OCI-LY7 (cell line): ENCODE measurements at regions not wholly inside any gene's neighbourhood (a gene's known extent, or its start where the extent isn't known, plus 50 kb on each side); places are given as distances from the start of the nearest gene placed in this dataset.
"Not testable (repeated sequence)": the region's sequence is repeated elsewhere in the genome, so short reads cannot be mapped to it uniquely, and the experiment has no call there.

Experiments
- CTCF ChIP-seq: fragments of 200-600 bp; sonication (generic); conservative IDR thresholded peaks from 2 replicates; pipeline ENCODE4 v1.5.1; 2014; ENCODE audit warnings: mild to moderate bottlenecking, antibody characterized with exemption, low read length, moderate library complexity, mixed read lengths
- EZH2phosphoT487 ChIP-seq: fragments of 200-600 bp; sonication (generic); IDR thresholded peaks from 2 replicates; pipeline ENCODE4 v1.6.1; 2018; ENCODE audit warnings: low read depth, borderline replicate concordance, mild to moderate bottlenecking, mixed run types, antibody characterized with exemption, low read length, moderate library complexity, mixed read lengths

- TF ChIP-seq CTCF, EZH2phosphoT487: not testable (repeated sequence)
Measured at GRCh38 chr10:31228780-31229179, 90.2 kb upstream of the ZEB1 start.
